OCI-LY7 (cell line): ENCODE measurements at regions not wholly inside any gene's neighbourhood (a gene's known extent, or its start where the extent isn't known, plus 50 kb on each side); places are given as distances from the start of the nearest gene placed in this dataset.

Source experiments
- EZH2phosphoT487 ChIP-seq: fragments of 200-600 bp; sonication (generic); IDR thresholded peaks from 2 replicates; pipeline ENCODE4 v1.6.1; 2018; ENCODE audit warnings: low read depth, borderline replicate concordance, mild to moderate bottlenecking, mixed run types, antibody characterized with exemption, low read length, moderate library complexity, mixed read lengths
- TF ChIP-seq, protein P1 (sequence below): fragments of 200-600 bp; sonication (generic); conservative IDR thresholded peaks from 2 replicates; pipeline ENCODE4 v1.5.1; 2014; ENCODE audit warnings: mild to moderate bottlenecking, antibody characterized with exemption, low read length, moderate library complexity, mixed read lengths

DNA sequence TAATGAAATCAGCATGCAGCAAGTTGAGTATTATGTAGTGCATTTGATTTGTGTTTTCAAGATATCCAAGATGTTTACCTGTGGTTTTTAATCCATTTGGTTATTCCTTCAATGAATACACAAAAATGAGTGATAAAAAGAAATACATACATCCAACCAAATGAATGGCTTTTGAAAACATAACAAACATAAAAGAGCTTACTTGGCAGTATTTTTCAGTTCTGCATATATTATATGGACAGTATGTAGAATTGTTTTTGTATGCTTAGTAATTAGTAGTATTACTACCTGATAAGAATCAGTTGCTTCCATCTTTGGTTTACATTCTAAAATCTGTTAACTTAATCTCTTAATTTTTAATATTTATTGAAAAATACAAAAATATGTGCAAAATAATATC is 908.9 kb upstream of the AGA start:
- TF ChIP-seq, protein P1, sequence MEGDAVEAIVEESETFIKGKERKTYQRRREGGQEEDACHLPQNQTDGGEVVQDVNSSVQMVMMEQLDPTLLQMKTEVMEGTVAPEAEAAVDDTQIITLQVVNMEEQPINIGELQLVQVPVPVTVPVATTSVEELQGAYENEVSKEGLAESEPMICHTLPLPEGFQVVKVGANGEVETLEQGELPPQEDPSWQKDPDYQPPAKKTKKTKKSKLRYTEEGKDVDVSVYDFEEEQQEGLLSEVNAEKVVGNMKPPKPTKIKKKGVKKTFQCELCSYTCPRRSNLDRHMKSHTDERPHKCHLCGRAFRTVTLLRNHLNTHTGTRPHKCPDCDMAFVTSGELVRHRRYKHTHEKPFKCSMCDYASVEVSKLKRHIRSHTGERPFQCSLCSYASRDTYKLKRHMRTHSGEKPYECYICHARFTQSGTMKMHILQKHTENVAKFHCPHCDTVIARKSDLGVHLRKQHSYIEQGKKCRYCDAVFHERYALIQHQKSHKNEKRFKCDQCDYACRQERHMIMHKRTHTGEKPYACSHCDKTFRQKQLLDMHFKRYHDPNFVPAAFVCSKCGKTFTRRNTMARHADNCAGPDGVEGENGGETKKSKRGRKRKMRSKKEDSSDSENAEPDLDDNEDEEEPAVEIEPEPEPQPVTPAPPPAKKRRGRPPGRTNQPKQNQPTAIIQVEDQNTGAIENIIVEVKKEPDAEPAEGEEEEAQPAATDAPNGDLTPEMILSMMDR = no peak
- TF ChIP-seq EZH2phosphoT487 = no peak
